ENCODE measurements at regions not wholly inside any gene's neighbourhood (a gene's known extent, or its start where the extent isn't known, plus 50 kb on each side); places are given as distances from the start of the nearest gene placed in this dataset.

GRCh38 chr5:93101661-93102060, 479.4 kb downstream of the NR2F1-AS1 start:
- Histone ChIP-seq H3K9me3 (ENCODE audit: control insufficient read depth in 2 of 3, insufficient read depth in 1 of 3, low read length in 3 of 3) (no peaks in the 10 kb centered on the region), H3K4me3 (ENCODE audit: low read length in 3 of 3) (no peak overlapping the region), H3K36me3 (ENCODE audit: control insufficient read depth in 2 of 3, insufficient read depth in 3 of 3, low read length in 3 of 3) (no peaks in the 10 kb centered on the region), H3K4me1 (ENCODE audit: control insufficient read depth in 2 of 3, insufficient read depth in 2 of 3, low read depth in 1 of 3, low read length in 3 of 3) (peaks cover 0 to 2% (median 0%) of the 10 kb centered on the region in 3 donors), H3K9ac (ENCODE audit: low read length in 3 of 3) (no peak overlapping the region), H3K27me3 (ENCODE audit: control insufficient read depth, insufficient read depth, low read length) (no peaks in the 10 kb centered on the region), H3K27ac (ENCODE audit: low read depth in 2 of 2, low read length in 2 of 2) (no peak overlapping the region)
- no peak for TF ChIP-seq CTCF (IDR thresholded peaks at IDR 0.05; ENCODE audit: borderline replicate concordance, extremely low read depth, insufficient read depth)
- FAIRE-seq (no peak), DNase-seq (no peak)
- intact Hi-C loops (cut with DNase I) = no loop called here

GRCh38 chr5:93100976-93101375, 480.0 kb downstream of the NR2F1-AS1 start:
- FAIRE-seq (no peak), DNase-seq (no peak)
- no peak overlapping the region for H3K4me3 ChIP-seq (ENCODE audit: low read length in 3 of 3)
- no peaks in the 10 kb centered on the region for H3K27me3 ChIP-seq (ENCODE audit: control insufficient read depth, insufficient read depth, low read length)
- intact Hi-C loops (cut with DNase I) = no loop called here
- no peaks in the 10 kb centered on the region for H3K9me3 ChIP-seq (ENCODE audit: control insufficient read depth in 2 of 3, insufficient read depth in 1 of 3, low read length in 3 of 3)
- H3K27ac ChIP-seq (ENCODE audit: low read depth in 2 of 2, low read length in 2 of 2) = no peak overlapping the region
- no peaks in the 10 kb centered on the region for H3K36me3 ChIP-seq (ENCODE audit: control insufficient read depth in 2 of 3, insufficient read depth in 3 of 3, low read length in 3 of 3)
- peaks cover 0 to 2% (median 0%) of the 10 kb centered on the region in 3 donors for H3K4me1 ChIP-seq (ENCODE audit: control insufficient read depth in 2 of 3, insufficient read depth in 2 of 3, low read depth in 1 of 3, low read length in 3 of 3)
- no peak overlapping the region for H3K9ac ChIP-seq (ENCODE audit: low read length in 3 of 3)
- no peak for TF ChIP-seq CTCF (IDR thresholded peaks at IDR 0.05; ENCODE audit: borderline replicate concordance, extremely low read depth, insufficient read depth)

GRCh38 chr5:93100428-93100827, 480.6 kb downstream of the NR2F1-AS1 start:
- H3K9ac ChIP-seq (ENCODE audit: low read length in 3 of 3) = no peak overlapping the region
- no peaks in the 10 kb centered on the region for H3K9me3 ChIP-seq (ENCODE audit: control insufficient read depth in 2 of 3, insufficient read depth in 1 of 3, low read length in 3 of 3)
- H3K4me1 ChIP-seq (ENCODE audit: control insufficient read depth in 2 of 3, insufficient read depth in 2 of 3, low read depth in 1 of 3, low read length in 3 of 3) = peaks cover 0 to 2% (median 0%) of the 10 kb centered on the region in 3 donors
- FAIRE-seq = no peak
- peak in 2 of 5 donors; percentile 56 to 73 for DNase-seq
- no peak for TF ChIP-seq CTCF (IDR thresholded peaks at IDR 0.05; ENCODE audit: borderline replicate concordance, extremely low read depth, insufficient read depth)
- no peak overlapping the region for H3K4me3 ChIP-seq (ENCODE audit: low read length in 3 of 3)
- no peak overlapping the region for H3K27ac ChIP-seq (ENCODE audit: low read depth in 2 of 2, low read length in 2 of 2)
- no peaks in the 10 kb centered on the region for H3K36me3 ChIP-seq (ENCODE audit: control insufficient read depth in 2 of 3, insufficient read depth in 3 of 3, low read length in 3 of 3)
- H3K27me3 ChIP-seq (ENCODE audit: control insufficient read depth, insufficient read depth, low read length) = no peaks in the 10 kb centered on the region
- intact Hi-C loops (cut with DNase I) = no loop called here

GRCh38 chr5:93099902-93100347, 481.1 kb downstream of the NR2F1-AS1 start:
- intact Hi-C loops (cut with DNase I) = no loop called here
- Histone ChIP-seq H3K27me3 (ENCODE audit: control insufficient read depth, insufficient read depth, low read length) (no peaks in the 10 kb centered on the region), H3K36me3 (ENCODE audit: control insufficient read depth in 2 of 3, insufficient read depth in 3 of 3, low read length in 3 of 3) (no peaks in the 10 kb centered on the region), H3K9ac (ENCODE audit: low read length in 3 of 3) (no peak overlapping the region), H3K4me3 (ENCODE audit: low read length in 3 of 3) (no peak overlapping the region), H3K4me1 (ENCODE audit: control insufficient read depth in 2 of 3, insufficient read depth in 2 of 3, low read depth in 1 of 3, low read length in 3 of 3) (peaks cover 0 to 2% (median 0%) of the 10 kb centered on the region in 3 donors), H3K9me3 (ENCODE audit: control insufficient read depth in 2 of 3, insufficient read depth in 1 of 3, low read length in 3 of 3) (no peaks in the 10 kb centered on the region), H3K27ac (ENCODE audit: low read depth in 2 of 2, low read length in 2 of 2) (no peak overlapping the region)
- TF ChIP-seq CTCF (IDR thresholded peaks at IDR 0.05; ENCODE audit: borderline replicate concordance, extremely low read depth, insufficient read depth) = no peak
- peak in 4 of 5 donors; percentile 44 to 85 (median 62) for DNase-seq
- no peak for FAIRE-seq
